Posterior cingulate gyrus (tissue), 11 donors: ENCODE measurements at regions not wholly inside any gene's neighbourhood (a gene's known extent, or its start where the extent isn't known, plus 50 kb on each side); places are given as distances from the start of the nearest gene placed in this dataset.

ENCODE experiments used
- DNase-seq, 10 donors: peaks; one replicate each; pipeline versions ENCODE4 v3.0.0 to v3.0.0-alpha.2; 2020 to 2021; ENCODE audit warnings: mixed read lengths in 3 of 10
- intact Hi-C: fragments of 100-400 bp; cut with DNase I; formaldehyde crosslinking; loops from one replicate; pipeline ENCODE4 v1.15.1; 2023

DNA sequence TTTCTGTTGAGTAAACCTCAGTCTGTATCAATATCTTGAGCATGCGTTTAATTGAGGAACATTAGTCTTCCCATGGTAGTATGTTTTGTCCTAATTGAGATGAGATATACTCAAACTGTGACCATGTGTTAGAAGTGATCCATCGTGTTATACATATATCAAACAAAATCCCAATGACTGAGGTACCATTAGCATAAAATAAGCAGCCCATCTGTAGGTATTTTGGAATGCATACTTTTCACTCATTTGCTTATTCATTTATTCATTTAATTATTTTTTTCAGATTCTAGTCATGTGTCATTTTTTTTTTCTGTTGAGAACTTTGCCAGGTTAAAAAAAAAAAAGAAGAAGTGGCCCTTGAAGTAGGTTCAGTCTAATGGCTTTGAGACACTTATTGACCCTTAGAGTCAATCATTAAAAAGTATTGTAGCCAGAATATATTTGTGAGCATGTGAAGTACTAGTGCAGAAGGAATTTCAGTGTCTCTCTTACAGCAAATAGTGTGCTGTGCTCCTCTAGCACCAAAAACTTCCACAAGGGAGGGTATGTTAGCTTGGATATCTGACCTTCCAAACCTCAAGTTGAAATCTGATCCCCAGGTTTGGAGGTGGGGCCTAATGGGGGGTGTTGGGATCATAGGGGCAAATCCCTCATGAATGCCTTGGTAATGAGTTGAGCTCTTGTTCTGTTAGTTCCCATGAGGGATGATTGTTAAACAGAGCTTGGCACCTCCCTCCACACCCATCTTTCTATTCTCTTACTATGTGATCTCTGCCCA, 130.8 kb upstream of the NPY2R start:
- intact Hi-C loops = no loop called here
- no peak for DNase-seq

DNA sequence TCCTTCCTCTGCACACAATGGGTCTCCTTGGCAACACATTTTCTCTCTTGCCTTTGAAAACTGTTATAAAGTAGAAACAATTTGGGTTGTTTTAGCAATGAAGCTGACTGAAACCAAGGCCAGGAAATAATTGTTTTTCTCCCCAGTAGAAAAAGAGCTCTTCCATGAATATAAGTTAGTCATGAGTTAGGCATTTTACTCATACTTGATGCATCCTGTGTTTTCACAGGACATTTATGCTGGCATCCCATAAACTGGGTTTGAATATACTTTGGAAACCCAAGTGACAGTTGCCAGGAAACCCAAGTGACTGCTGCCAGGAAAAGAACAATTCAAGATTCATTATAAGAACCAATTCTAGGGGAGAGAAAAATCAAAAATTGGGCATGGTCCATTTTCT, 128.6 kb upstream of the NPY2R start:
- no peak for DNase-seq
- intact Hi-C loops = no loop called here

DNA sequence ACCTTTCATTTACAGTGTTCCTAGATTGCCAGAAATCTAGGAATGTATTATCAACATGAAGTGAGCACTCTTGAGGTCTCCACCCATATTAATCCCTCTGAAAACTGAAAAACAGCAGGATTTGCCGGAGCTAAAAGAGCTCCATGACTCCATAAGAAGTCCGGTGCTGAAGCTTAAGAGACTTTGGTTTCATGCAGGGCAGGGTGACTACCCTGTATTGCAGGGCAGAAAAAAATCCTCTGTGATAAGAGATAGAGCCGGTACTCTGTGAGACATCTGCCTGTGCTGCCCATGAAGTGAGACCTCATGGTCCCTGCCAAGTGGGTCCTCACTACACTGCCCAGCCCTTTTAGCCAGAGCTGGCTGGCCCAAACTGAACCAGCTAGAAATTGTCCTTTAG, 127.2 kb upstream of the NPY2R start:
- DNase-seq = no peak
- intact Hi-C loops = no loop called here

DNA sequence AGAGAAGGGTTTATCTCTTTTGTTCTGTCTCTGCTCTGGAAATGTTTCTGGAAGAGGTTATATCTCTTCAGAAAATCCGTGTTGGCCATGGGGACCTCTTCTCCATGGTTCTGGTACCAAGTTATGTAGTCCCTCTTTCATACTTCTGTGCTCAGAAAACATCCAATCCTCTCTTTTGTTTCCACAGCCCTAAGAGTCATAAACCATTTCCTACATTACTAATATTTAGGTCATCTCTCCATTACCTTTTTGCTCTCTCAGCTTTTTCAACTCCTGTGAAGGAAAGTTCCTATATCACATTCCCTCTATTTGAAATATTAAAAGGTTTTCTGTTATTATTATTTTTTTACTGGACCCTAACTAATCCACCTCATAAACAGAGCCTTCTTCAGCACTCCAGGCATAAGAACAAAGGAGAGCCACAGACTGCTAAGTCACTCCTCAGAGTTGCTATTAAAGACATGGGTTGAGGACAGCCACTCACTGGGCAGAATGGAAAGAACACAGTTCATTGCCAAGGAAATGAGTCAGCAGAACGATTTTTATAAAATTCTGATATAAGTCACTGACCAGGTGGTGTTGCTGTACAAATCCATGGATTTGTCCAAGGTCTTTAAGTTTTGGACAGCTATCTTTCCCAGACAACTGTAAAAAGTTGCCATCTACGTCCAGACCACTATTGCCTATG, 122.4 kb upstream of the NPY2R start:
- intact Hi-C loops = no loop called here

DNA sequence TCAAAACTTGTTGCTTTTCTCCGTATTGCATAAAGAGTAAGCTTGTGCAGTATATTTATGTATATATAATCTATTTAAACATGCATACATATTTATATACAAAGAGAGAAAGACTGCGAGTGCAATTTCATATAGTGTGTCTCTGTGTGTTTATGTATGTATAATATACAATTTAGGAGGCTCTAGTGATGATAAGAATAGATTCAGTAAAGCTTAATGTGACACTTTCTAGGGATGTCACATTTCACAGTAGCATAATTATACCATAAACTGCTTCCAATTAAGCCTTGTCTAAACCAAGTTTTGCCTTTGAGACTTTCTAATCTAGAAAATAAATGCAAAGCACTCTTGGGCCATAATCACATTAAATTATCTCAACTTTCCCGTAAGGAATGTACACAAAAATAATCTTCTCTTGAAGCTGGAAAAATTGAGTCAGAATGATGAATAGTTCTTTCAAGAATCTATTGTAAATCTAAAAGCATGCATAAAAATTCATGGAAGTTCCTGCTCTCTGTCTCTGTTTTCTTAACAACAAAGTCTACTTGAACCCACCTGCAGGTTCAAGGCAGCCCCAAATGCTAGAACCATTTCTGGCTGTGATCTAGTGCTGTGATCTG, 114.1 kb upstream of the NPY2R start:
- intact Hi-C loops = no loop called here
- no peak for DNase-seq

More for the DNA sequence above, 122.4 kb upstream of the NPY2R start:
- DNase-seq = no peak

DNA sequence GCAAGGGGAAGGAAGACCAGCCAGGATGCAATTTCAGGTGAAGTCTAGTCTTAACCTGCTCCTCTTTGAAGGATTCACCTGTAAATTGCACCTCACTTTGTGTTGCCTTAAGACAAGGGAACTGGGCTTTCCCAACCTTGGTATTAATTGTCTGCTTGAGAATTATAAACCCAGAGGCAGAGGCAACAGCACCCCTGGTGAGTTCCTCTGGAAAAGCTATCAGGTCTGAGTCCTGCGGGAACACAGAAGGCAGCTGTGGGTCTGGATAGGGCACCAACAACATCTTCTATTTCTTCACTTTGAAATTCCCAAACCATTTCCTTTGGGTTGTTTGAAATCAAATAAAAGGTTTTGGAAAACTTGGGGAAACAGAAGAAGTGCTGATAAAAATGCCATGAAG, 109.2 kb upstream of the NPY2R start:
- intact Hi-C loops = no loop called here
- DNase-seq = no peak

DNA sequence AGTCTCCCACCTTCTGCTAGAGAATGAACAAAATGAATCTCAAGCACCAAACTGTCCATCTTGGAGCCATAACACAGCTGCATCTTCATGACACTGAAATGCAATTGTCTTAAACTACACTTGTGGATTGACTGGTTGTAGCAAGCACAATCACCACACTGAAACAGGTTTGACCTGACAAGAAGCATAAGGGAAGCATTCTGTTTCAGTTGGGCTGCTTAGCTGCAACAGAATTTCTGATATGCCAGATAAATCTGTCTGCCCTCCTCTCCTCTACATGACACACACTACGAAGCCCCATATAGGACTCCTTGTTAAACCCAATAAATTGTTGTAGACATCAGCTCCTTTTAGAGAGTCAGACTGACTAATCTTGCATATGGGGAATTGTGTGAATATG, 101.8 kb upstream of the NPY2R start:
- DNase-seq = no peak
- intact Hi-C loops = no loop called here

DNA sequence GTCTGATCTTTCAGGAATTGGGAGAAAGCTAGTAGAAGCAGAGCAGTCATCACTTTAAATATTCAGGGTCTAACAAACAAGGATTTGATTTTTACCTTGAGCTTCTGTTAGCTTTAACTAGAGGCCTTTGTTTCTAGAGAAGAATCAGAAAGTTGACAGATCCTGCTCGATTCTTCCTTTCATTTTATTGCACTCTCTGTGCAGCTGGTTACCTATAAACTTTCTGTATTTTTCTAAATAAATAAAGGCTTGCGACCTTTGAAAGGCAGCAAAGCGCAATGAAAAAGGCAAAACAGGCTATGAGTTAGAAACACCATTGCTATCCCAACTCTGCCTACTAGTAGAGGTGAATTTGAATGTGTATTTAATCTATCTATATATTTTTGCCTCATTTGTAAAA, 101.4 kb upstream of the NPY2R start:
- DNase-seq = no peak
- intact Hi-C loops = no loop called here

DNA sequence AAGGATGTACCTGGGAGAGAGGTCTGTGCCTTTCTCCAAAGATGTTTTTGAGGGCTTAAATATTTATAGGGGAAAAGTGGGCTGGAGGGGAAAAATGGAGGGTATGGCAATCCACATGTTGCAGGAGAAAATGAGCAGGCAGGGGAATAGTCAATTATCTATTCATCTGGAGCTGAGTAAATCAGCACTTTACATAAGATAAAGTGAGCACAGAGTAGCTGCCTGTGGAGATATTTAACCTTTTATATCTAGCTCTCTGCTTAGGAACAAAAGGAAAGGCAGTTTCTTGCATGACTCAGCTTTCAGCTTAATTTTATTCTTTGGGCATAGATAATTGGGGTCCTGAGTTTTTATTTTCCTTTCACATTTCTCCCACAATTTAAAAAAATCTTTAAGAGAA, 93.6 kb upstream of the NPY2R start:
- intact Hi-C loops = no loop called here
- no peak for DNase-seq

DNA sequence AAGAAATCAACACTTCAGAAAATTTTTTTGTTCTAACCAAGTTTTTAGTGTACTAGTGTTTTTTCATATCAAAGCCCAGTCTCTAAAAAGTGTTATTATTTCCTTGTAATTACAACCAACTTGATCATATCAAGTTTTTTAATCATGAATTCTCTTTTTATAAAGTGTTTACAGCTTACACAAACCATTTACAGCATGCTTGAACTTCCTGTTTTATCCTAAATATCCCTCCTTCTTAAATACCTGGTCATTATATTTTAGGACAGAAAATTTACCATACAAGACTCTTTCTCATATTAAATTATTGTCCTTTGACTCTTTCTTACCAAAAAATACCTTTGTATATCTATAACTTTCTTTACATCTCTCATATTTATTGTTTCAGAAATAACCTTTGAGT, 89.4 kb upstream of the NPY2R start:
- no peak for DNase-seq
- intact Hi-C loops = no loop called here

DNA sequence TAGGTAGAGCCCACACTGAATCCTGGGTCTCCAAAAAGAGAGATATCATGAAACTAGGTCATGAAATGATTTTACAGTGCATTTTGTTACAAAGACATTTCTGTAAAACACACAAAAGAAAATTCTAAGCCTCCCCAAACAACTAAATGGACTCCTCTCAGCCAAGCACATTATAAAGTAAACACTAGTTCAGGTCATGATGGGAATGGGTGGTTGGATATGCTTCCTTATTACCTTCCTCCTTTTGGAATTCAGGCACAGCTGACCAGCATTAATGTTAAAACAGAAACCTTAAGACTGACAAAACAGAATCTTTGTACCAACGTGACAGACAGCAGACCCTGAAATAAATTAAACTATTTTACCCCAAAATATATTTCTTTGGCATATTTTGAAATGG, 87.9 kb upstream of the NPY2R start:
- intact Hi-C loops = no loop called here
- DNase-seq = no peak

DNA sequence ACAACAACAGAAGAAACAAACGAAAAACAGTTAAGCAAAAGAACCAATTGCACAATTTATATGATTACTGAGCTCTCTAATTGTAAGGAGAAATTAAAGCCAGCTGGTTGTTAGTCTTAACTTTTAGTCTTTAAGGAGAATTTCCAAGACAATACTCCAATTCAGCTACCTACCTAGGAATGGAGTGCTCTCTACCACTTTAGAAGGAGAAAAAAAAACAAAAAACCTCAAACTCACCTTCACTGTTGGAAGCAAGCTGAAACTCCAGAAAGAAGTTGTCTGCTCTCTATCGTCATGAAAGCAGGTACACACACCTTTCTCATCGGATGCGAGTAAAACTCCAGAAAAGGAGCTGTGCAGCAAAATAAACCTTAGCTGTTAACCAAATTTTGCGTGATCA, 86.1 kb upstream of the NPY2R start:
- DNase-seq = no peak
- intact Hi-C loops = no loop called here

DNA sequence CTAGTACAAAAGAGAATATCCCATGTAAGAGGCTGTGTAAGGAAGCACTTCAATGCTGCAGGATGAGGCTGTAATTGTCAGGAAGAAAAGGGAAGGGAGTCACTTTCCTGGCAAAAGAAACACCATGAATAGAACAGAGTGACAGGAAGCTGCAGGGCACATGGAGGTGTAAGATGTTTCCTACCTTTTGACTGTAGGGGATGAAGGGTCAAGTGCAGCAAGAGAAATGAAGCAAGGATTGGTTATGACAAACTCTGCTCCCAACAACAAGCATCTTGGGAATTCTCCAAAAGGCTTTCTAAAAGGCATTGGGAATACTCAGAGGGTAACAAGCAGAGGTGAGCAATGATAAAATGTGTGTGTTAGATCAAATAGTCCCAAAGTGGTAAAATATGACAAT, 74.3 kb upstream of the NPY2R start:
- no peak for DNase-seq
- intact Hi-C loops = no loop called here

DNA sequence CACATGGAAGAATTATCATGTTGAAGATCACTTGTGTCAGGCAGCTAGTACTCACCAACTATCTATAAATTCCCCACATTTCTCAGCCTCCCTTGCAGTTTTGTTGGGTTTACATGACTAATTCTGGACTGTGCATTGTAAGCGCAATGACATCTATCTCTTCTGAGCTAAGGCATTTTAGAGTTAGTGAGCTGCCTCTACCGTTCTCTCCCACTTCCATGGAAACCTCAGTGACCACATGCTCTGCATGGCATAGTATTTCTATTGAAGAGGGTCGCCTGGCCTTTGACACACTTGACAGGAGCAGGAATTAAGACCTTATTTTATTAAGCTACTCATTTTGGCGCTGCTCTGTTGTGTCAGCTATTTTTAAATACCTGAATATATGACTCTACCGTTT, 67.5 kb upstream of the NPY2R start:
- DNase-seq = no peak
- intact Hi-C loops = no loop called here

DNA sequence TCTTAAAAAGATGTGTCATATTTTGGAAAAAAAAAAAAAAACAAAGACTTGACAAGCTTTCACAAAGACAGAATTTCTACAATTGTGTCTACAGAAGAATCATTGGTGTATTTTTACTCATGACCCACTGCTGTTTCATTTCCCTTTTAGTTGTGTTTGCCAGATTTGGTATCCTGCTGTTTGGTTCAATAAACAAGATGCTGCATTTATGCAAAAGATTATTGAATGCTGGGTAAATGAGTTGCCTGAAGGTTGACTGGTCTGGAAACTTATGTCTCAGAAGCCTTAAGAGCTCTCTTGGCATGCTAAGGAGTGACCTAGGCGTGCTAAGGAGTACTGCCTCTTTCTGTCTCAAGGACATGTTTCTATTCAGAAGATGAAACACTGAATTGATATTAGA, 64.9 kb upstream of the NPY2R start:
- intact Hi-C loops = no loop called here
- DNase-seq = no peak
